K562 (cell line): ENCODE measurements at regions not wholly inside any gene's neighbourhood (a gene's known extent, or its start where the extent isn't known, plus 50 kb on each side); places are given as distances from the start of the nearest gene placed in this dataset.

ENCODE experiments used
- ATAC-seq: fragments of 200-7000 bp; cut with Tn5 transposase; 3 replicates; pipeline ENCODE4 v1.9.1; 2020; ENCODE audit warnings: moderate library complexity
- BruUV-seq: library from RNA; stranded (reverse); fragments of 400-500 nt; replicated peaks from 2 replicates; lab custom pipeline; 2021; lab: Mats Ljungman, UMichigan
- CTCF ChIA-PET: fragments of 300-600 bp; formaldehyde crosslinking; extraction: SDS; loops from one replicate; lab custom pipeline; 2021; ENCODE audit warnings: low intra/inter-chr PET ratio; lab: Yijun Ruan, JAX
- POLR2A ChIA-PET: fragments of 300-600, 350-650 bp; sonication (Branson Sonifier 250); formaldehyde crosslinking; extraction: SDS; loops from one replicate; lab custom pipeline; 2021; ENCODE audit warnings: antibody characterized with exemption, inconsistent platforms; lab: Yijun Ruan, JAX
- DNase-seq, 4 experiments: peaks; one replicate each; pipeline versions ENCODE4 v3.0.0 to v3.0.0-alpha.2; 2011 to 2018; ENCODE audit warnings: low spot score in 3 of 4, mixed read lengths in 3 of 4; ENCODE audit errors: extremely low read depth in 1 of 4
- FAIRE-seq: peaks from 2 replicates; lab custom pipeline; 2011; peaks lifted over from hg19 to GRCh38; lab: Jason Lieb, UNC
- H2AFZ ChIP-seq: 2 replicates; pipeline ENCODE4 v1.6.0; 2011; ENCODE audit warnings: low read depth, low read length, control low read depth, inconsistent platforms
- H3K27ac ChIP-seq: fragments of 200-600 bp; 3 replicates; pipeline ENCODE4 v1.8.0; 2011; ENCODE audit warnings: low read depth, mild to moderate bottlenecking, control low read depth, inconsistent platforms, low read length, moderate library complexity, mixed read lengths; ENCODE audit errors: extremely low read depth
- H3K27me3 ChIP-seq, 2 experiments: fragments of 300-600 bp in 1 of 2; 2 replicates in 1 of 2; 3 replicates in 1 of 2; pipeline versions ENCODE4 v1.6.0 to v1.8.0; 2011; ENCODE audit warnings: inconsistent platforms in 2 of 2, low read length in 2 of 2, mild to moderate bottlenecking in 1 of 2, mixed read lengths in 1 of 2, moderate library complexity in 1 of 2; ENCODE audit not compliant: control insufficient read depth in 2 of 2, insufficient read depth in 2 of 2
- H3K36me3 ChIP-seq: fragments of 300-600 bp; 3 replicates; pipeline ENCODE4 v1.8.0; 2011; ENCODE audit warnings: mild to moderate bottlenecking, low read length, inconsistent platforms; ENCODE audit not compliant: control insufficient read depth, insufficient read depth
- H3K4me1 ChIP-seq, 2 experiments: fragments of 200-600 bp in 1 of 2; replicated peaks in 1 of 2; 2 replicates in 1 of 2; 3 replicates in 1 of 2; pipeline versions ENCODE4 v1.5.1 to v1.8.0; 2011; ENCODE audit warnings: inconsistent platforms in 2 of 2, low read length in 2 of 2, mild to moderate bottlenecking in 1 of 2, mixed read lengths in 1 of 2, moderate library complexity in 1 of 2; ENCODE audit not compliant: control insufficient read depth in 2 of 2, insufficient read depth in 2 of 2
- H3K4me2 ChIP-seq: 2 replicates; pipeline ENCODE4 v1.6.1; 2011; ENCODE audit warnings: low read length, control low read depth, inconsistent platforms, mixed read lengths; ENCODE audit not compliant: insufficient read depth
- H3K4me3 ChIP-seq: fragments of 200-600 bp; sonication (generic), shearing (Covaris generic); 2 replicates; pipeline ENCODE4 v1.5.1; 2016; ENCODE audit warnings: control low read depth, inconsistent platforms
- H3K79me2 ChIP-seq: fragments of 200-600 bp; 3 replicates; pipeline ENCODE4 v1.8.0; 2011; ENCODE audit warnings: low read length, inconsistent platforms; ENCODE audit not compliant: control insufficient read depth, insufficient read depth
- H3K9ac ChIP-seq, 2 experiments: 2 replicates each; pipeline versions ENCODE4 v1.6.0 to v1.6.1; 2011; ENCODE audit warnings: low read depth in 2 of 2, low read length in 2 of 2, control low read depth in 1 of 2, inconsistent platforms in 1 of 2, mild to moderate bottlenecking in 1 of 2, mixed read lengths in 1 of 2; ENCODE audit not compliant: insufficient read depth in 1 of 2
- H3K9me1 ChIP-seq: one replicate; pipeline ENCODE4 v1.6.0; 2011; ENCODE audit warnings: inconsistent platforms, mild to moderate bottlenecking, low read length, moderate library complexity; ENCODE audit not compliant: control insufficient read depth, insufficient read depth
- H3K9me3 ChIP-seq: replicated peaks from 2 replicates; pipeline ENCODE4 v1.5.1; 2011; ENCODE audit warnings: low read depth, low read length, inconsistent platforms; ENCODE audit not compliant: control insufficient read depth, insufficient read depth
- H4K20me1 ChIP-seq: replicated peaks from 2 replicates; pipeline ENCODE4 v1.6.1; 2011; ENCODE audit warnings: low read length, inconsistent platforms, mixed read lengths; ENCODE audit not compliant: control insufficient read depth, insufficient read depth
- ARID1B ChIP-seq: fragments of 450-650 bp; IDR thresholded peaks from 2 replicates; pipeline ENCODE4 v1.6.1; 2016; ENCODE audit warnings: antibody characterized with exemption, mild to moderate bottlenecking, inconsistent platforms
- MIER1 ChIP-seq: fragments of 450-650 bp; IDR thresholded peaks from 2 replicates; pipeline ENCODE4 v1.6.1; 2016; ENCODE audit warnings: antibody characterized with exemption, mild to moderate bottlenecking, low read depth
- NFRKB ChIP-seq: fragments of 450-650 bp; IDR thresholded peaks from 2 replicates; pipeline ENCODE4 v1.6.1; 2016; ENCODE audit warnings: low read depth
- PHB ChIP-seq: fragments of 250-450 bp; sonication (Bioruptor Pico); IDR thresholded peaks from 2 replicates; pipeline ENCODE4 v1.5.0; 2021
- POLR2H ChIP-seq: IDR thresholded peaks from 2 replicates; pipeline ENCODE4 v1.6.1; 2016; ENCODE audit warnings: missing genetic modification characterization, low read depth, mild to moderate bottlenecking, control low read depth, missing compliant biosample characterization, moderate library complexity
- RNF2 ChIP-seq: sonication (generic); IDR thresholded peaks from 2 replicates; pipeline ENCODE4 v1.6.1; 2016
- SIN3B ChIP-seq: fragments of 450-650 bp; IDR thresholded peaks from 2 replicates; pipeline ENCODE4 v1.6.1; 2017; ENCODE audit warnings: low read depth, mild to moderate bottlenecking, moderate library complexity
- SMAD4 ChIP-seq: fragments of 250-450 bp; sonication (Bioruptor Pico); conservative IDR thresholded peaks from 2 replicates; pipeline ENCODE4 v1.8.0; 2021; ENCODE audit warnings: inconsistent platforms, mild to moderate bottlenecking, moderate library complexity
- SMARCB1 ChIP-seq: IDR thresholded peaks from 2 replicates; pipeline ENCODE4 v1.6.1; 2011; ENCODE audit warnings: improper control_type of control experiment, low read depth; ENCODE audit not compliant: insufficient read length
- U2AF2 ChIP-seq: fragments of 200-400 bp; formaldehyde crosslinking; optimal IDR thresholded peaks from 2 replicates; pipeline ENCODE3; 2017; ENCODE audit warnings: low read depth, mild to moderate bottlenecking, low read length
- XRCC3 ChIP-seq: fragments of 450-650 bp; IDR thresholded peaks from 2 replicates; pipeline ENCODE4 v1.6.1; 2017; ENCODE audit warnings: mild to moderate bottlenecking, moderate library complexity
- ZNF766 ChIP-seq: fragments of 200-800 bp; sonication (Bioruptor generic); conservative IDR thresholded peaks from 2 replicates; pipeline ENCODE4 v1.6.1; 2016; ENCODE audit warnings: missing genetic modification characterization, missing compliant biosample characterization
- WGBS: fragments of 100-300 bp; shearing (Covaris generic); methylation state at CpG from one replicate; pipeline ENCODE4 v1.1.6; 2016; ENCODE audit warnings: low coverage, mixed read lengths; ENCODE audit not compliant: insufficient coverage; ENCODE audit errors: missing lambda C conversion rate; 5-methylcytosine and 5-hydroxymethylcytosine counted together
- in situ Hi-C: fragments of 300-500 bp; cut with MboI; formaldehyde crosslinking; loops from 4 replicates; pipeline ENCODE4 v1.15.0; 2018; ENCODE audit warnings: inconsistent platforms, mixed read lengths
- intact Hi-C: fragments of 100-400 bp; cut with micrococcal nuclease; formaldehyde crosslinking; loops from 2 replicates; pipeline ENCODE4 v1.14.2; 2022
- TF ChIP-seq, protein P1 (sequence below): IDR thresholded peaks from 2 replicates; pipeline ENCODE4 v1.6.1; 2011; ENCODE audit not compliant: insufficient read length; ENCODE audit errors: extremely low read depth
- TF ChIP-seq, protein P2 (sequence below): fragments of 450-650 bp; formaldehyde crosslinking; IDR thresholded peaks from 2 replicates; pipeline ENCODE4 v1.4.0; 2020; ENCODE audit warnings: mild to moderate bottlenecking, mixed read lengths
- TF ChIP-seq, protein P3 (sequence below): fragments of 250-450 bp; sonication (Bioruptor Pico); IDR thresholded peaks from 2 replicates; pipeline ENCODE4 v1.5.0; 2021

DNA sequence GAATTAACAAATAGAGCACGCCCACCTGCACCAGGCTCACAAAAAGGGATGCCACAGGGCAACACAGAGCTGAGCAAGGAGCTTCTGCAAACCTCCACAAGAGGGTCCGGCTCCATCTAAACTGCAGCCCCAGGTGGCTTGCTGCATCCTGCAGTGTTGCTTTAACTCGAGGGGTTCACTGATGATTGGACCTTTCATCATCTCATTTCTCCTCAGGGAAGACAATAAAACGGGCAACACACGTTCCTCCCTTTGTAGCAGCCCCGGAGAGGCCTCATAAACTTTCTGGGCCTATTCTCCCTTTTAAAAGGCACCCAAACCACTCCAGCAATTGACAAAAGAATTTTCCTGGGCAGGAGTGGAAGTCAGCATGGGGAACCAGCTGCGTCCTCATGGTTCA, 161.5 kb upstream of the CDH4 start:
- Histone ChIP-seq H3K9ac (no peak overlapping the region), H3K9me3 (no peaks in the 10 kb centered on the region), H3K4me2 (no peak overlapping the region), H3K27me3 (no peaks in the 10 kb centered on the region), H4K20me1 (no peaks in the 10 kb centered on the region), H2AFZ (no peak overlapping the region), H3K9me1 (no peaks in the 10 kb centered on the region), H3K27ac (no peak overlapping the region), H3K36me3 (no peaks in the 10 kb centered on the region), H3K79me2 (no peaks in the 10 kb centered on the region), H3K4me3 (no peak overlapping the region)
- ChIA-PET CTCF (no interaction called here), POLR2A (no interaction called here)
- 0% methylated on average over 7 of the region's 7 CpGs for WGBS
- DNase-seq (no peak), ATAC-seq (no peak), FAIRE-seq (no peak)
- in situ Hi-C loops (no loop called here), intact Hi-C loops (no loop called here)
- BruUV-seq: no TSS peak
- no peak for TF ChIP-seq RNF2
- TF ChIP-seq U2AF2: no peak
- no peak for TF ChIP-seq PHB (CRISPR knock-in tag)
- no peak for TF ChIP-seq ARID1B
- no peak for TF ChIP-seq XRCC3
- TF ChIP-seq NFRKB: no peak
- TF ChIP-seq, protein P1, sequence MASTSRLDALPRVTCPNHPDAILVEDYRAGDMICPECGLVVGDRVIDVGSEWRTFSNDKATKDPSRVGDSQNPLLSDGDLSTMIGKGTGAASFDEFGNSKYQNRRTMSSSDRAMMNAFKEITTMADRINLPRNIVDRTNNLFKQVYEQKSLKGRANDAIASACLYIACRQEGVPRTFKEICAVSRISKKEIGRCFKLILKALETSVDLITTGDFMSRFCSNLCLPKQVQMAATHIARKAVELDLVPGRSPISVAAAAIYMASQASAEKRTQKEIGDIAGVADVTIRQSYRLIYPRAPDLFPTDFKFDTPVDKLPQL: no peak
- TF ChIP-seq, all 486 proteins: peak for 0
- no peaks in the 10 kb centered on the region for H3K4me1 ChIP-seq

DNA sequence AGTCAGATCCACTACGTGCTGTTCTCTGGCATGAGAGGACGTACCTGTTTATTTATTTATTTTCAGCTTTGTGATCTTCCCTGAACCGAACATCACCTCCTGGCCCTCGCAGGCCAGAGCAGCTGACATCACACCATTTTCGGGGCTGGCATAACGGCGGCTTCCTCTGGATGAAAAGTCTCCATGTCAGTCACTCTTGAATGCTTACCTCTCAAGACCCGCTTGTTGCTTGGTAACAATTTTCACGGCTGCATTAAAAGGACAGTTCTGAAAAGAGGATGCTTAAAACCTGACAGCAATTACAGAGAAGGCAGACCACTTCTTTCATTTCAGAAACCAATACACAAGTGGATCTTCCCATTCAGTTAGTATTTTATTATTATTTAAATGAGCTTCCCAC, 159.8 kb upstream of the CDH4 start:
- intact Hi-C loops (no loop called here), in situ Hi-C loops (no loop called here)
- Histone ChIP-seq H3K27me3 (no peaks in the 10 kb centered on the region), H3K36me3 (no peaks in the 10 kb centered on the region), H3K9ac (no peak overlapping the region), H4K20me1 (no peaks in the 10 kb centered on the region), H3K4me2 (no peak overlapping the region), H3K4me3 (no peak overlapping the region), H2AFZ (no peak overlapping the region), H3K9me3 (no peaks in the 10 kb centered on the region), H3K27ac (no peak overlapping the region), H3K9me1 (no peaks in the 10 kb centered on the region), H3K79me2 (no peaks in the 10 kb centered on the region), H3K4me1 (no peaks in the 10 kb centered on the region)
- DNase-seq (no peak), FAIRE-seq (no peak), ATAC-seq (no peak)
- WGBS: 0% methylated on average over 9 of the region's 9 CpGs
- CTCF ChIA-PET: no interaction called here
- POLR2A ChIA-PET: interaction anchor here (0.6 kb wide), 1 partner anchor 12 kb away, joined by 3 read pairs; no protein-coding TSS in a partner anchor
- no TSS peak for BruUV-seq
- no peak for TF ChIP-seq SMARCB1
- no peak for TF ChIP-seq ZNF766
- TF ChIP-seq SMAD4 (CRISPR knock-in tag): no peak
- TF ChIP-seq, protein P2, sequence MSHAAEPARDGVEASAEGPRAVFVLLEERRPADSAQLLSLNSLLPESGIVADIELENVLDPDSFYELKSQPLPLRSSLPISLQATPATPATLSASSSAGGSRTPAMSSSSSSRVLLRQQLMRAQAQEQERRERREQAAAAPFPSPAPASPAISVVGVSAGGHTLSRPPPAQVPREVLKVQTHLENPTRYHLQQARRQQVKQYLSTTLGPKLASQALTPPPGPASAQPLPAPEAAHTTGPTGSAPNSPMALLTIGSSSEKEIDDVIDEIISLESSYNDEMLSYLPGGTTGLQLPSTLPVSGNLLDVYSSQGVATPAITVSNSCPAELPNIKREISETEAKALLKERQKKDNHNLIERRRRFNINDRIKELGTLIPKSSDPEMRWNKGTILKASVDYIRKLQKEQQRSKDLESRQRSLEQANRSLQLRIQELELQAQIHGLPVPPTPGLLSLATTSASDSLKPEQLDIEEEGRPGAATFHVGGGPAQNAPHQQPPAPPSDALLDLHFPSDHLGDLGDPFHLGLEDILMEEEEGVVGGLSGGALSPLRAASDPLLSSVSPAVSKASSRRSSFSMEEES (CRISPR knock-in tag): no peak
- no peak for TF ChIP-seq POLR2H (tag)
- TF ChIP-seq MIER1: no peak
- TF ChIP-seq SIN3B: no peak
- TF ChIP-seq, protein P3, sequence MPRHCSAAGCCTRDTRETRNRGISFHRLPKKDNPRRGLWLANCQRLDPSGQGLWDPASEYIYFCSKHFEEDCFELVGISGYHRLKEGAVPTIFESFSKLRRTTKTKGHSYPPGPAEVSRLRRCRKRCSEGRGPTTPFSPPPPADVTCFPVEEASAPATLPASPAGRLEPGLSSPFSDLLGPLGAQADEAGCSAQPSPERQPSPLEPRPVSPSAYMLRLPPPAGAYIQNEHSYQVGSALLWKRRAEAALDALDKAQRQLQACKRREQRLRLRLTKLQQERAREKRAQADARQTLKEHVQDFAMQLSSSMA (CRISPR knock-in tag): no peak
